Liver (tissue), 8 donors: ENCODE measurements at regions not wholly inside any gene's neighbourhood (a gene's known extent, or its start where the extent isn't known, plus 50 kb on each side); places are given as distances from the start of the nearest gene placed in this dataset.

Source experiments
- DNase-seq: peaks from one replicate; pipeline ENCODE4 v3.0.0-alpha.2; 2017; ENCODE audit warnings: low spot score
- H3K27ac ChIP-seq, 2 donors: one replicate each; pipeline ENCODE4 v1.7.0; 2013; ENCODE audit warnings: inconsistent platforms in 2 of 2, low read length in 2 of 2, control low read depth in 1 of 2, low read depth in 1 of 2, mild to moderate bottlenecking in 1 of 2
- H3K27me3 ChIP-seq, 4 donors: one replicate each; pipeline versions ENCODE4 v1.6.1 to v1.7.0; 2013; ENCODE audit warnings: low read length in 3 of 4, inconsistent platforms in 1 of 4, mild to moderate bottlenecking in 1 of 4, moderate library complexity in 1 of 4; ENCODE audit not compliant: control insufficient read depth in 4 of 4, insufficient read depth in 4 of 4
- H3K36me3 ChIP-seq, 4 donors: one replicate each; pipeline versions ENCODE4 v1.6.1 to v1.7.0; 2013; ENCODE audit warnings: low read length in 3 of 4, mild to moderate bottlenecking in 3 of 4, low read depth in 1 of 4, moderate library complexity in 1 of 4; ENCODE audit not compliant: control insufficient read depth in 4 of 4, insufficient read depth in 3 of 4
- H3K4me1 ChIP-seq, 4 donors: one replicate each; pipeline versions ENCODE4 v1.6.1 to v1.7.0; 2013; ENCODE audit warnings: low read length in 3 of 4, mild to moderate bottlenecking in 3 of 4, moderate library complexity in 1 of 4; ENCODE audit not compliant: control insufficient read depth in 4 of 4, insufficient read depth in 4 of 4
- H3K4me3 ChIP-seq, 3 donors: one replicate each; pipeline versions ENCODE4 v1.6.1 to v1.7.0; 2013; ENCODE audit warnings: low read length in 3 of 3, control low read depth in 1 of 3, low read depth in 1 of 3, mild to moderate bottlenecking in 1 of 3
- H3K9ac ChIP-seq, 2 donors: one replicate each; pipeline ENCODE4 v1.7.0; 2013; ENCODE audit warnings: low read length in 2 of 2, mild to moderate bottlenecking in 2 of 2, moderate library complexity in 2 of 2, control low read depth in 1 of 2, low read depth in 1 of 2
- H3K9me3 ChIP-seq, 4 donors: one replicate each; pipeline versions ENCODE4 v1.6.1 to v1.7.0; 2013; ENCODE audit warnings: low read length in 3 of 4; ENCODE audit not compliant: control insufficient read depth in 4 of 4
- ATF3 ChIP-seq: IDR thresholded peaks from 2 replicates; pipeline ENCODE4 v1.6.1; 2016; ENCODE audit warnings: antibody characterized with exemption
- CTCF ChIP-seq: fragments of 150-350 bp; IDR thresholded peaks from 2 replicates; pipeline ENCODE4 v1.5.1; 2017; ENCODE audit warnings: improper control_type of control experiment, low read depth, low read length; ENCODE audit not compliant: missing input control
- EGR1 ChIP-seq, 2 donors: IDR thresholded peaks; 2 replicates each; pipeline ENCODE4 v1.6.1; 2016 to 2018; ENCODE audit warnings: antibody characterized with exemption in 2 of 2, low read depth in 2 of 2
- FOXA1 ChIP-seq: IDR thresholded peaks from 2 replicates; pipeline ENCODE4 v1.6.1; 2016; ENCODE audit warnings: antibody characterized with exemption
- FOXA2 ChIP-seq: IDR thresholded peaks from 2 replicates; pipeline ENCODE4 v1.6.1; 2016; ENCODE audit warnings: antibody characterized with exemption
- GABPA ChIP-seq, 2 donors: IDR thresholded peaks in 1 of 2; conservative IDR thresholded peaks in 1 of 2; 2 replicates each; pipeline ENCODE4 v1.6.1; 2016; ENCODE audit warnings: antibody characterized with exemption in 2 of 2, mild to moderate bottlenecking in 1 of 2, moderate library complexity in 1 of 2
- HNF4A ChIP-seq, 2 donors: conservative IDR thresholded peaks; 2 replicates each; pipeline ENCODE4 v1.6.1; 2016; ENCODE audit warnings: antibody characterized with exemption in 2 of 2, mild to moderate bottlenecking in 2 of 2
- HNF4G ChIP-seq: IDR thresholded peaks from 2 replicates; pipeline ENCODE4 v1.6.1; 2016; ENCODE audit warnings: antibody characterized with exemption
- MAX ChIP-seq: IDR thresholded peaks from 2 replicates; pipeline ENCODE4 v1.6.1; 2016; ENCODE audit warnings: antibody characterized with exemption
- NR2F2 ChIP-seq: IDR thresholded peaks from 2 replicates; pipeline ENCODE4 v1.6.1; 2016; ENCODE audit warnings: antibody characterized with exemption
- RAD21 ChIP-seq, 2 donors: IDR thresholded peaks; 2 replicates each; pipeline ENCODE4 v1.6.1; 2016; ENCODE audit warnings: antibody characterized with exemption in 2 of 2, mild to moderate bottlenecking in 2 of 2
- REST ChIP-seq: IDR thresholded peaks from 2 replicates; pipeline ENCODE4 v1.6.1; 2016; ENCODE audit warnings: antibody characterized with exemption, mild to moderate bottlenecking
- RXRA ChIP-seq, 2 donors: IDR thresholded peaks; 2 replicates each; pipeline ENCODE4 v1.6.1; 2017 to 2018; ENCODE audit warnings: antibody characterized with exemption in 2 of 2, mild to moderate bottlenecking in 1 of 2
- SP1 ChIP-seq: IDR thresholded peaks from 2 replicates; pipeline ENCODE4 v1.6.1; 2018; ENCODE audit warnings: antibody characterized with exemption, mild to moderate bottlenecking
- TAF1 ChIP-seq: conservative IDR thresholded peaks from 2 replicates; pipeline ENCODE4 v1.6.1; 2016; ENCODE audit warnings: antibody characterized with exemption, mild to moderate bottlenecking
- YY1 ChIP-seq: IDR thresholded peaks from 2 replicates; pipeline ENCODE4 v1.6.1; 2016; ENCODE audit warnings: antibody characterized with exemption, mild to moderate bottlenecking
- ZBTB33 ChIP-seq: IDR thresholded peaks from 2 replicates; pipeline ENCODE4 v1.6.1; 2016; ENCODE audit warnings: antibody characterized with exemption
- WGBS: extraction: QIAGEN DNeasy Blood & Tissue Kit; methylation state at CpG from one replicate; pipeline ENCODE4 v1.1.7; 2013; 5-methylcytosine and 5-hydroxymethylcytosine counted together
- donor health status: healthy.
- donor health status: healthy.
- donor health status: healthy.
- donor health status: healthy.
- donor health status: healthy.

GRCh38 chr6:169979873-169980432 is 228.5 kb downstream of the ERMARD start:
- 85% methylated on average over 14 of the region's 14 CpGs for WGBS

More at GRCh38 chr6:169979873-169980432, 228.5 kb downstream of the ERMARD start:
- TF ChIP-seq RAD21 (IDR thresholded peaks at IDR 0.05) (no peak), MAX (no peak), EGR1 (IDR thresholded peaks at IDR 0.05; ENCODE audit: low read depth in 2 of 2) (no peak), FOXA1 (no peak), ZBTB33 (no peak), NR2F2 (no peak), REST (no peak), SP1 (no peak), CTCF (no peak), ATF3 (no peak), TAF1 (no peak), RXRA (IDR thresholded peaks at IDR 0.05) (no peak), HNF4G (no peak), HNF4A (conservative IDR thresholded peaks at IDR 0.05) (no peak), GABPA (IDR thresholded peaks at IDR 0.05 in 1 of 2, conservative IDR thresholded peaks at IDR 0.05 in 1 of 2) (no peak), FOXA2 (no peak), YY1 (no peak)
- H3K9me3 ChIP-seq: no peaks in the 10 kb centered on the region
- H3K4me3 ChIP-seq: no peak overlapping the region
- H3K36me3 ChIP-seq: no peaks in the 10 kb centered on the region
- no peak for DNase-seq
- H3K9ac ChIP-seq: no peak overlapping the region
- H3K27me3 ChIP-seq: no peaks in the 10 kb centered on the region
- H3K4me1 ChIP-seq: no peaks in the 10 kb centered on the region
- no peak overlapping the region for H3K27ac ChIP-seq
